ENCODE measurements at regions not wholly inside any gene's neighbourhood (a gene's known extent, or its start where the extent isn't known, plus 50 kb on each side); places are given as distances from the start of the nearest gene placed in this dataset.

GRCh38 chr6:118735320-118735719, 83.9 kb upstream of the CEP85L start:
- Histone ChIP-seq H3K36me3 (ENCODE audit: control insufficient read depth, insufficient read depth, low read length) (no peaks in the 10 kb centered on the region), H3K27me3 (ENCODE audit: control insufficient read depth, insufficient read depth, low read length) (no peaks in the 10 kb centered on the region), H3K27ac (ENCODE audit: insufficient read depth, low read length) (no peak overlapping the region), H3K79me2 (ENCODE audit: control insufficient read depth, insufficient read depth, low read length) (no peaks in the 10 kb centered on the region), H4K20me1 (ENCODE audit: control insufficient read depth, extremely low read depth, insufficient read depth, low read length) (no peaks in the 10 kb centered on the region), H2AFZ (ENCODE audit: low read length) (no peak overlapping the region), H3K9me3 (ENCODE audit: control insufficient read depth, insufficient read depth, low read depth, low read length) (no peaks in the 10 kb centered on the region), H3K4me1 (ENCODE audit: control insufficient read depth, extremely low read depth, insufficient read depth, low read length) (no peaks in the 10 kb centered on the region), H3K4me3 (replicated peaks in 1 of 4; ENCODE audit: control extremely low read depth in 1 of 4, insufficient read depth in 1 of 4, low read depth in 3 of 4, low read length in 4 of 4) (no peak overlapping the region), H3K4me2 (ENCODE audit: extremely low read depth, insufficient read depth, low read length) (no peak overlapping the region), H3K9ac (ENCODE audit: insufficient read depth, low read length) (no peak overlapping the region)
- no peak for TF ChIP-seq EZH2 (IDR thresholded peaks at IDR 0.05; ENCODE audit: low read length, missing control alignments)
- peak; percentile 15 to 48 for TF ChIP-seq CTCF (conservative IDR thresholded peaks at IDR 0.05 in 1 of 2, IDR thresholded peaks at IDR 0.05 in 1 of 2; ENCODE audit: low read depth in 1 of 2, low read length in 2 of 2)
- peak in 1 of 2 donors; percentile 23 for DNase-seq (ENCODE audit: low read depth in 2 of 2)

- Histone ChIP-seq H3K4me2 (ENCODE audit: extremely low read depth, insufficient read depth, low read length) (no peak overlapping the region), H3K4me1 (ENCODE audit: control insufficient read depth, extremely low read depth, insufficient read depth, low read length) (no peaks in the 10 kb centered on the region), H3K27ac (ENCODE audit: insufficient read depth, low read length) (no peak overlapping the region), H3K9me3 (ENCODE audit: control insufficient read depth, insufficient read depth, low read depth, low read length) (no peaks in the 10 kb centered on the region), H3K9ac (ENCODE audit: insufficient read depth, low read length) (no peak overlapping the region), H3K36me3 (ENCODE audit: control insufficient read depth, insufficient read depth, low read length) (no peaks in the 10 kb centered on the region), H4K20me1 (ENCODE audit: control insufficient read depth, extremely low read depth, insufficient read depth, low read length) (no peaks in the 10 kb centered on the region), H3K4me3 (replicated peaks in 1 of 4; ENCODE audit: control extremely low read depth in 1 of 4, insufficient read depth in 1 of 4, low read depth in 3 of 4, low read length in 4 of 4) (no peak overlapping the region), H3K27me3 (ENCODE audit: control insufficient read depth, insufficient read depth, low read length) (no peaks in the 10 kb centered on the region), H2AFZ (ENCODE audit: low read length) (no peak overlapping the region), H3K79me2 (ENCODE audit: control insufficient read depth, insufficient read depth, low read length) (no peaks in the 10 kb centered on the region)
- TF ChIP-seq EZH2 (IDR thresholded peaks at IDR 0.05; ENCODE audit: low read length, missing control alignments): no peak
- no peak for TF ChIP-seq CTCF (conservative IDR thresholded peaks at IDR 0.05 in 1 of 2, IDR thresholded peaks at IDR 0.05 in 1 of 2; ENCODE audit: low read depth in 1 of 2, low read length in 2 of 2)
- DNase-seq (ENCODE audit: low read depth in 2 of 2): no peak
Measured at GRCh38 chr6:118725944-118726343, 74.6 kb upstream of the CEP85L start.

GRCh38 chr6:118724211-118724610, 72.8 kb upstream of the CEP85L start:
- Histone ChIP-seq H3K4me2 (ENCODE audit: extremely low read depth, insufficient read depth, low read length) (no peak overlapping the region), H2AFZ (ENCODE audit: low read length) (no peak overlapping the region), H3K79me2 (ENCODE audit: control insufficient read depth, insufficient read depth, low read length) (no peaks in the 10 kb centered on the region), H3K27ac (ENCODE audit: insufficient read depth, low read length) (no peak overlapping the region), H3K4me3 (replicated peaks in 1 of 4; ENCODE audit: control extremely low read depth in 1 of 4, insufficient read depth in 1 of 4, low read depth in 3 of 4, low read length in 4 of 4) (no peak overlapping the region), H3K27me3 (ENCODE audit: control insufficient read depth, insufficient read depth, low read length) (no peaks in the 10 kb centered on the region), H4K20me1 (ENCODE audit: control insufficient read depth, extremely low read depth, insufficient read depth, low read length) (no peaks in the 10 kb centered on the region), H3K9ac (ENCODE audit: insufficient read depth, low read length) (no peak overlapping the region), H3K36me3 (ENCODE audit: control insufficient read depth, insufficient read depth, low read length) (no peaks in the 10 kb centered on the region), H3K9me3 (ENCODE audit: control insufficient read depth, insufficient read depth, low read depth, low read length) (no peaks in the 10 kb centered on the region), H3K4me1 (ENCODE audit: control insufficient read depth, extremely low read depth, insufficient read depth, low read length) (peaks cover 2% of the 10 kb centered on the region)
- TF ChIP-seq EZH2 (IDR thresholded peaks at IDR 0.05; ENCODE audit: low read length, missing control alignments) (no peak), CTCF (conservative IDR thresholded peaks at IDR 0.05 in 1 of 2, IDR thresholded peaks at IDR 0.05 in 1 of 2; ENCODE audit: low read depth in 1 of 2, low read length in 2 of 2) (no peak)
- DNase-seq (ENCODE audit: low read depth in 2 of 2): peak; percentile 49 to 66
